GM19025 (cell line): ENCODE measurements at regions not wholly inside any gene's neighbourhood (a gene's known extent, or its start where the extent isn't known, plus 50 kb on each side); places are given as distances from the start of the nearest gene placed in this dataset.
"Not testable (repeated sequence)": the region's sequence is repeated elsewhere in the genome, so short reads cannot be mapped to it uniquely, and the experiment has no call there.

Experiments used
- ATAC-seq: cut with Tn5 transposase; IDR thresholded peaks from one replicate; pipeline ENCODE4 v1.9.1; 2021; ENCODE audit warnings: mild to moderate bottlenecking, low read depth, moderate library complexity; ENCODE audit not compliant: unreplicated experiment

DNA sequence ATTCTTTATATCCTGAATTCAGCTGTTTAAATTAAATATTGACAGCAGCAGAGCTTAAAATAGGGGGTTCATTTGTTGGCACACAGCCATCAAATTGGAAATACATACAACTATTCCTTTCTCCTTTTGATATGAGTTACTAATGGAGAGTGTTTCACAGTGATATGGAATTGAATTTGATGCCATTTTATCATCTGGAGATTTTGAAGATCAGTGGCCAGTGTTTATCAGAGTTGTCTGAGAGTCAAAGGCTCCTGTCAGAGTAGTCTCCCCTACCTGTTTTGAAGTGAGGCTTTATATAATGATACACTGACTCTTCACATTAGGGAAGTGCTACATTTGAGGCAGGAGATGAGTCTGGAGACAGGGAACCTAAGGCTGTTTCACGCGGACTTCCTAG is 1286.3 kb downstream of the TECRL start:
- no peak for ATAC-seq

DNA sequence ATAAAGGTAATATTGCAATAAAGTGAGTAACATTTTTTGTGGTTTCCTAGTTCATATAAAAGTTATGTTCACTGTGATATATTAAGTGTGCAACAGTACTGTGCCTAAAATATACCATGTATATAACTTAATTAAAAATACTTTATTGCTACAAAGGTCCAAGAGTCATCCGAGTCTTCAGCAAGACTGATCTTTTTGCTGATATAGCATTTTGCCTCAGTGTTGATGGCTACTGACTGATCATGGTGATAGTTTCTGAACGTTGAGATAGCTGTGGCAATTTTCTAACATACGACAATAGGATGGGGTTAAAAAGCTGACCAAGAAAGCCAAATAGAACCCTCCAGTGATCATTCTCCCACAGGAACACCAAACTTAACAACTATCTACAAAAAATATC is 1302.7 kb downstream of the TECRL start:
- no peak for ATAC-seq

DNA sequence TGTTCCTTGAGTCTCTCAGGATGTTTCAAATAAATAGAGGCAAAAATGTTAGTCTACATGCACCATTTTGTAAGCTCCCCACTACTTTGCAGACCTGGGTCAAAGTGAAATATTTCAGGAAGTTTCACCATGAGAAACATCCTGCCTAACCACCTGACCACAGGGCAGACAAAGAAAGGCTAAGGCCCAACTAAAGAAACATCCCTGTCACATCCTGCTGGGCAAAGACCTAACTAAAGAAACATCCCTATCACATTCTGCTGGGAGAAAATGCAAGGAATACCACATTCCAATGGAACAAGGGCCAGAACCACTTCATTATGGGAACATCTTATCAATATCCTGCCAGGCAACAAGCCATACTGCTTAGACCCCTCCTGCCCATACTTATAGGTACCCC is 1303.4 kb downstream of the TECRL start:
- no peak for ATAC-seq

DNA sequence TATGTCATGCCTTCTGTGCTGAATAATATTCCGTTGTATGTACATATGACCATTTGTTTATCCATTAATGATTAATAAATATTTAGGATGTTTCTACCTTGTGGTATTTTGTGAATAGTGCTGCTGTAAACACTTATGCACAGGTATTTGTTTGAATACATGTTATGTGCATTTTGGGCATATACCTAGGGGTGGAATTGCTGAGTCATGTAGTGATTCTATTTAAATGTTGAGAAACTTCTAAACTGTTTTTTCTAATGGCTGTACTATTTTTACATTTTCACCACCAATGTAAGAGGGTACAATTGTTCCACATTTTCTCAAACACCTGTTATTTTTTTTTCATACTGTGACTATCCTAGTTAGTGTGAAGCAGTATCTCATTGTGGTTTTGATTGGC is 1318.6 kb downstream of the TECRL start:
- ATAC-seq = no peak

DNA sequence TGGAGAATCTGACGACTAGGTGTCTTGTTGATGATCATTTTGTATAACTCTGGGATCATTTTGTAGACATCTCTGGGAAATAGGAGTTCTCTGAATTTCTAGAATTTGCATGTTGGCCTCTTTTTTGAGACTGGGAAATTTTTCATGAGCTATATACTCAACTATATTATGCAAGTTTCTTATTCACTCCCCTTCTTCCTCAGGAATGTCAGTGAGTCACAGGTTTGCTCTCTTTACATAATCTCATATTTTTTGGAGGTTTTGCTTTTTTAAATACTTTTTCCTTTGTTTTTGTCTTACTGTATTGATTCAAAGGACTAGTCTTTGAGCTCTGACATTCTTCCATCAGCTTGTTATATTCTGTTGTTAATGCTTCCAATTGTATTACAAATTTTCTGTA is 1324.2 kb downstream of the TECRL start:
- ATAC-seq = no peak

DNA sequence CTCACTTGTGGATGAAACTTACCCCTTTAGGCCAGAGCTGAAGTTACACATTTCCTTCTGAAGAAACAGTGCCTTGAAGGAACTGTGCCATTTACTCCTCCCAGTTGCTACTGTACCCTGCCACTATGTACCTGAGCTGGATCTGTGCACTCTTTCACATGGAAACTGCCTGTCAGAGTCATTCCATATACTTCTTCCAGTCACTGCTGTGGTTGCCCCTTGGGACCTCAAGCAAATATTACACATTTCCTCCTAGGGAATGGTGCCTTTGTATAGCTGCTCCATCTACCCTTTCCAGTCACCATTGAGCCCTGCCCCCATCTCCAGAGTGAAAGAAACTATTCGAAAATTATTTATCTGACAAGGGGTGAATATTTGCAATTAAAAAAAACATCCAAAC is 1328.3 kb downstream of the TECRL start:
- ATAC-seq = no peak

DNA sequence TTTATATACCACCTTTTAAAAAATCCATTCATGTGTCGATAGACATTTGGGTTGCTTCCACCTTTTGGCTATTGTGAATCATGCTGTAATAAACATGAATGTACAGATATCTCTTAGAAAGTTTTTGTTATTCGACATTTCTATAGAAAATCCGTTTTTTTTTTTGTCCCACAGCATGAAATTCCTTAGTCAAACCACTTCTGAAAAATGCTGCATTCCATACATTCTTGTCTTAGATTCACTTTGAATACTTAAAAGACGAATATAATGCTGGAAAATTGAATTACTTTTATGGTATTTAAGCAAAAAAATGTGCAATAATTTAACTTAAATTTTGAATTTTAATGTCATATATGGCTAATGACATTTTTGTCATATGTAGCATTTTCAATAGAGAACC is 1345.5 kb downstream of the TECRL start:
- ATAC-seq = no peak

DNA sequence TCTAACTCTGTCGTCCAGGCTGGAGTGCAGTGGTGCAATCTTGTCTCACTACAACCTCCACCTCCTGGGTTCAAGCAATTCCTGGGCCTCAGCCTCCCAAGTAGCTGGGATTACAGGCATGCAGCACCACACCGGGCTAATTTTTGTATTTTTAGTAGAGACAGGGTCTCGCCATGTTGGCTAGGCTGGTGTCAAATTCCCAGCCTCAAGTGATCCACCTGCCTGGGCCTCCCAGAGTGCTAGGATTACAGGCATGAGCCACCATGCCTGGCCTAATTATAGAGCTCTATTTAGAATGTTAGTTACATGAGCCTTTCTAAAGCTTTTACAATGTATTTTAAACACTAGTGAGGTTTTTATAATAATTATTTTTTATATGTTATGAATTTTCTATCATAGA is 1346.4 kb downstream of the TECRL start:
- not testable (repeated sequence) for ATAC-seq

DNA sequence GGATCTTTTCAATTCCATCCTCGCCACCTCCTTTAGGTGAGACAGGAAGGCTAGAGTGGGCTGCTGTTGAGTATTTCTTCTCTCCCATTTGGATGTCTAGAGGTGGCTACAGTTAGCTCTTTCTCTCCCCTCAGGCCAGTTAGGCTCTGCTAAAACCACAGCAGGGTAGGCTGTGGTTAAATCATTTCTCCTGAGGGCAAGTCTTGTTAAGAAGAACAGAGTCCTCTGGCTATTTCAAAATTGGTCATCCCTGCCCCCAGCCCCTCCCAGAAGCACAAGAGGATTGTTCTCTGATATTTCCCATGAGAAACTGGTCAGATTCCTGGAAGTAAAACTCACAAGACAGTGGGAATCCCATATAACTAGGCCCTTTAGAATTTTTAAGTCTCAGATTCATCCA is 1359.5 kb downstream of the TECRL start:
- ATAC-seq = no peak

DNA sequence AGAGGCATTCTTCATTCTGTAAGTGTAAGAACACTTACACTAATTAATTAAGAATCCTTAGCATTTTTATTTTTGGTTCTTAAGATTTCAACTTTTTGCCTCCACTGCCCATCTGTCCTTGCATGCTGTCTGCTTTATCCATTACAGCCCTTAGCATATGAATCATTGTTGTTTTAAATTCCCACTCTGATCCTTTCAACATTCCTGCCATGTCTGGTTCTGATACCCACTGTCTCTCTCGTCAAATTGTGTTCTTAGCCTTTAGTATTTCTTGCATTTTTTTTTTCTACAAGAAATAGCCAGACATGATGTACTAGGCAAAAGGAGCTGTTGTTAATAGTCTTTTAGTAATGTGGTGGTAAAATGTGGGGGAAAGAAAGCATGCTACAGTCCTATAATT is 1360.0 kb downstream of the TECRL start:
- ATAC-seq = no peak

DNA sequence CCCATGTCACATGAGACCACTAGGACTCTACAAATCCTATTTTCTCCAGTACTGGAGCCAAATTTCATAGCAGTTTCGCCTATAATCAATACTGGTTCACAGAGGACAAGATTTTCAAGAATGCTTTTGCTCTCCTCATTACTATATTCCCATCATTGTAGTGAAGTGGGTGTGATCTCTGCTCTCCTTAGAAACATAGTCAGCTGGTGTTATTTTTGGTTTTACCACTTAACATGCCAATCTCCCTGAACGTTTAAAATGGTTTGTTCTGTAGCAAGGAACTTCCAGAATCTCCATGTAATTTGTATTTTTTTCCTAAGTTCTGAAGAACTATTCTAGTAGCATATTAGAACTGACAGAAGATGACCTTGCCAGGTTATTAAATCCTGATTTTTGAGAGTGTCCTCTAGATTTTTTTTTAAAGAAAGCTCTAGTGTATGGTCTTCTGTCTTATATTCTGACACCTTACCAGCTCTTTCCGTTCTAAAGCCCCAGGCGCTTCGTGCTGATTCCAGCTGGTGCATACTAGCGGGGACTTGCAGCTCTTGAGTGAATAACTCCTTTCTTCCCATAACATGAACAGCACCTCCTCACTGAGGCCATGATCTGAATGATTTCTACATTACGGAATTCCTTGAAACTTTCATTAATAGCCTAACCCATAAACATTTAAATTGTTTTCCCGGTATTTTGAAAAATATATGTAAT is 1372.9 kb downstream of the TECRL start:
- no peak for ATAC-seq

DNA sequence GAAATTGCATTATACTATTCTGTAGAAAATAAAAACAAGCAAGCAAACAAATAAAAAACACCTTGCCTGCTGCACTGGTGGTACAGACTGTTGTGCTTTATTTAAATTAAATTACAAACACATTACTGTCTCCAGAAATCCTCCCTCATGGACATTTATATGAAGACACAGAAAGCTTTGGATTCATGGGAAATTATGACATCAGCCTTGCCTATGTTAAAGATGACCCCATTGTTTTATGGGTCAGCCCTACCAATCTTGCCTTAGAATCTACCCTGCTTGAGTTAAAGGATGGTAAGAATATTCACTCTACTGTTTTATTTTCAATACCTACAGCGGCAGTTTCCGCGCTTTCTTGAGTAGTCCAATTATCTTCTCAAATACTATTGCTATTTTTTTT is 1379.9 kb downstream of the TECRL start:
- ATAC-seq = no peak

DNA sequence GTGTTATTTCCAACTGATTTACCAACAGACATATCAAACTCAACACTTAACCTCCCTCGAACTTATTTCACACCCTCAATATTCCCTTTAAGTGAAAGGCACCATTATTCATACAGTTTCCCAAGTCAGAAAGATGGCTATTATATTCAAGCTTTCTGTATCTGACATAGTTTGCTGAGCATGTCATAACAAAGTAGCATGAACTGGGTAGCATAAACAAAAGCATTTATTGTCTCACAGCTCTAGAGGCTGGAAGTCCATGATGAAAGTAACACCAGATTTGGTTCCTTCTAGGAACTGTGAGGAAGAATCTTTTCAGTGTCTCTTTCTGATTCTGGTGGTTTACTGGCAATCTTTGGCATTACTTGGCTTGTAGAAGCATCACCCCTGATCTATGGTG is 1388.6 kb downstream of the TECRL start:
- no peak for ATAC-seq

DNA sequence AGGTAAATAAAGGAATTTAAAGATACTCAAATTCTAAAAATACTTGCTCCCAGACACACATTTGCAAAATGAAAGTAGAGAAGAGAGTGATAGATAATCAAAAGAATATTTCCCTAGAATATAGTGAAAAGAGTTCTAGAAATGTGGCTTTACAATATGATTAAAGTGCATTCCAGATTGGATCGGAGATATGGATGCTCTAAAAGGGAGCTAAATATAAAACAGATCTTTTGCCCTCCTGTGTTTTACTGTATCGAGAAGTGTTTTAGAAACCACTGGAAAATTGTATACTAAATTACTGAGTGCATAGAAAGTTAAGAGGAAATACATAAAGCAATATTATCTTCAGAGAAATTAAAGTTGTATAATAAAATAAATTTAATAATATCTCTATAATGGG is 1392.0 kb downstream of the TECRL start:
- ATAC-seq = no peak

DNA sequence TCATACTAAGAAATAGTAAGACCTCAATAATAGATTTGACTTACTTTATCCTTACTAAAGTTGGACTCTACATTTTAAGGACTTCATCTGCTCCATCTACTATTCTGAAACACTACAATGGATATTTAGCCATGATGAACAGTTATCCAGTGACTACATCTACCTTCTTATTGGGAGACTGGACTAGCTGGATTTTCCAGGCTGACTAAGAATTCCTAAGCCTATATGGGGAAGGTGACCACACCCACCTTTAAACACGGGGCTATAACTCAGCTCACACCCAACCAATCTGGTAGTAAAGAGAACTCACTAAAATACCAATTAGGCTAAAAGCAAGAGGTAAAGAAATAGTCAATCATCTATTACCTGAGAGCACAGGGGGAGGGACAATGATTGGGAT is 1438.4 kb downstream of the TECRL start:
- ATAC-seq = no peak

DNA sequence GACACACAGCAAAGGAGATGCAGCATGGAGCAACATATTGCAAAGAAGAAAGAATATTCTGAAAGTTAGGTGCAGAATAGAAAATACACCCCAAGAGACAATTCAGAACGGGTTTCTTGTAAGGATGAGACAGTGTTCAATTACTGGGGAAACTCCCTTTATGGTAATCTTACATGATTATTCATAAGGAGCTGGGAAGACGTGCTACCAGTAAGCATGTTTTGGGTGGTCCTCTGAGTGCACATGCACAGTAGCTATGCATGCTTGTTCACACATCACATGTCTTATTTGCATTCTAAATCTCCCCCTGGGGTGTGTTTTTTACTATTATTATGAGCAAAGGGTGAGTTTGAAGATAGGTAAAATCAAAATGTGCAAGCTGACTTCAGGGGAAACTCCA is 1448.8 kb downstream of the TECRL start:
- no peak for ATAC-seq

DNA sequence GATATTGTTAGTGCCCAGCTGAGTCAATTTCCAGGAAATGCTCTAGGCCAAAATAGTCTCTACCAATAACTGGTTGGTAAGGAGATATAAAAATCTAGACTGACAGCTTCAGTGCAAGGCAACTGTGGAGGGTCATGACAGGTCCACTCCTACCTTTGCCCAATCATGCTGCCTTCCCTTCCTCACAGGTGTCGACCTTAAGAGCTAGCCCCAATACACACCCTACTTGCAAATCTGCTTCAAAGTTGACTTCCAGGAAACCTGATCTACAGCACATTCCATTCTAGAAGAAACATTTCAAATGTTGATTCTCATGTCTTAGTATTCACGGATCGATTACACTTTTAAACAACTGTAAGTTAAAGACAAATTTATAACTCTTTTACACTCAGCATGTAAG is 1455.5 kb downstream of the TECRL start:
- no peak for ATAC-seq

DNA sequence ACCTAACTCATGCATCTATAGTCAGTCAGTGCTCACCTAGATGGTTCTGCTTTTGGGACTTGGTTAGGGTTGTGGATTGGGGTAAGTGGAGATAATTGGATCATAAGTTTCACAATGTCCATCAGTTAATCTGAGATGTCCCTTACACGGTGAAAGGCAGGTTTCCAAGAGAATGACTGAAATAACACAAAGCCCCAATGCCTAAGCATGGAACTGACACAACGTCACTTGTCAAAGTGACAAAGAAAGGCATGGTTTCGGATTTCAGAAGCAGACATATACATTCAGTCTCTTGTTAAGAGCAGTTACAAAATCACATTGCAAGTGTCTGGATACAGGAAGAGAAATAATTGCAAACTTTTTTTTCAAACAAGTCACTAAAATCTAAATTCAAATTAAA is 1456.9 kb downstream of the TECRL start:
- ATAC-seq = no peak

DNA sequence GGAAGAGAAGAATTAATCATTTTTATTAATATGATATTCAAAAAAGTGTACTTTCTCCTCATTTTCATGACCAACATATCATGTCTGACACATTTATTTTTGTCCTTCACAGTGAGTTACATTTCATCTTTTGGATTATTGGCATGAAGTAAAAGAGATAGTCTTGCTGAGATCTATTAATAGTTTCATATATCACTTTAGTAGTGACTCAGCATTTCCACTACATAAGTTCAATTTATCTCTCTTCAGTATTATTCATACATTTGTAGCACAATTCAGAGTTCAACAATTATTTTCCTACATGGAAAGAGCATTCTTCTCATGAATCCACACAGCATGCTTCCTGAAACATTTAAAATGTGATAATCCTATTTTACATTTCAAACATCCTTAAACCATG is 1461.1 kb downstream of the TECRL start:
- no peak for ATAC-seq

DNA sequence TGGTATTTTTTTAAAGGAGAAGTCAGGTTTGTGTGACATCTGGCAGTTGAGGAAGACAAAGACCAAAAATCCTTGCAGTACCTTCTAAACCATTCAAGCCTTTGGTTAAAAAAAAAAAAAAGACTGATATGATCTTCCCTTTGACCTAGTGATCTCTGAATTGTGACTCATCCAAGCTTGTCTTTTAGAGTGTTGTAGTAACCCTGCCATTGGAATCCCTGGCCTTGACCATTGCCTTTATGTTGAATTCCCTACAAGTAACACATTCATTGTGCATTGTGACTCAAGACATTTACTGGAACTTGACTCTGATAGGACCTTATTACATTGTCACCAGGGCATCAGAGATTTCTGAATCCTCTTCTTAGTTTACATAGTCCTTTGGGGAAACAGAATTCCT is 1469.0 kb downstream of the TECRL start:
- no peak for ATAC-seq

DNA sequence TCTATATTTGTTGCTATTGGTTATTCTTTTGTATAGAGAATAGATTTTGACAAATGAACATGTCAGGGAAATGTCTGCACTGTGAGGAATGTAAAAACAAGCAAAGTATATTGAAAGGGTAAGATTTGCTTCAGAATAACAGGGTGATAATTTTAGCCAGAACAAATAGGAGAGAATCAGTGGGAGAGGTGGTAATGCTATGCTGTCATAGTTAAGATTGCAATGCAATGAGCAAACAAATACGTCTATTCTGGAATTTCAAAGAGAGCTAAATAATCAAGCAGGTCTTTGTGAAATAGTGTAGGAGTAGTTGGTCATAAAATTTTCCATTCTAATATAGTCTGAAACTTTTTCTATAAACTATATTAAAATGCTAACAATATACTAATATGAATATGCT is 1478.4 kb downstream of the TECRL start:
- no peak for ATAC-seq

DNA sequence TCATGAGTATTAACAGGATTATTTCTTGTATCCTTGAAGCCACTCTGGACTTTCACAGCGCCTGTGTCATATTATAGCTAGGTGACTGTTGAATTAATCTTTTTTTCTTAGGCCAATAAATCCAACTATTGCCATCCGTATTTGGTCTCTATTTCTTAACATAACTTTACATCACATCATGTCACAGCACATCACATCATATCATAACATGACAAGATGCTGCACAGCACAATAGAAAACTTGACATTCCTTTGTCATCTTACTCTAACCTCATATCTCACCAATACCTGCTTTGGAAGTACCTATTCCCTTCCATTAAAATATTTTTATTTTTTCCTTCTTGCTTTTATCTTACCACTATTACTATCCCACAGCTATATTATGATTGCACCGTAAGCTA is 1480.8 kb downstream of the TECRL start:
- ATAC-seq = no peak

DNA sequence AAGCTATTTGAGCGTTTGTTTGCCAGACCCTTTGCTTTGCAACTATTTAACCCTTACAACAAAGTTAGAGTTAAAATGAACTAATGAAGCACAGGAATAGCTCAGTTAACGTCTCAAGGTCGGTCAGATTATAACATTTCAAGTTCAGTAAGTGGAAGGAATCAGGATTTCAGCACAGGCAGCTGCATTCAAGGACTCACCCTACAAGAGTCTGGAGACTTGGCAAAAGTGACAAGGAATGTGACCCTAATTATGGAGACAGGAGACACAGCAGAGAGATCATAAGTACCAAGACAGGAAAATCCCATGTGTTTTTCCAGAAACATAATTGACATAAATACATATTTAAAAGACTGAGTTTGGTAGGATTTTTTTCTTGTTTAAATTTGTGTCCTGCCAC is 1481.7 kb downstream of the TECRL start:
- ATAC-seq = no peak
